ENCODE measurements at regions not wholly inside any gene's neighbourhood (a gene's known extent, or its start where the extent isn't known, plus 50 kb on each side); places are given as distances from the start of the nearest gene placed in this dataset.

DNA sequence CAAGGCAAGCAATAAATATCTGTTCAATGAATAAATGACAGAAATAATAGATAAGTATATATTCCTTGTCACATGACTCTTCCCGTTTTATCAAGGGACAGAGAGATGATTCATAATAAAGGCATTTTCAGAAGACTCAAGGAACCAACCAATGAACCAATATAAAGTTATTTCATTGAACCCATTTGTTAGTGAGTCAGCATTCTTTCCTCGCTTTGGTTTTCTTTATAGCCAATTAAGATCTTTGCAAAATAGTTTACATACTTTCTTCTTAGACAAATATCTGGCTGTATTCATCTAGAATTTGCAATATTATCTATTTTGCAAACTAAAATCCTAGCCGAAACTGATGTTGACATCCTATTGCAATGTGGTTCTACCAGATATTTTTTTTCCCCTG, 269.4 kb downstream of the IL15 start:
- no peaks in the 10 kb centered on the region for H3K36me3 ChIP-seq (replicated peaks in 1 of 2; ENCODE audit: control insufficient read depth in 1 of 2, insufficient read depth in 2 of 2, low read length in 2 of 2)
- no peak overlapping the region for H3K27ac ChIP-seq (ENCODE audit: extremely low read length, insufficient read depth, low read length)
- FAIRE-seq (no peak), ATAC-seq (no peak), DNase-seq (ENCODE audit: low spot score) (no peak)
- BruUV-seq (replicated peaks), result no TSS peak
- H3K79me2 ChIP-seq (ENCODE audit: insufficient read depth, low read length), result no peaks in the 10 kb centered on the region
- H3K27me3 ChIP-seq (ENCODE audit: control insufficient read depth in 1 of 2, insufficient read depth in 2 of 2, low read length in 2 of 2), result no peaks in the 10 kb centered on the region
- H2AFZ ChIP-seq (ENCODE audit: low read length), result no peak overlapping the region
- no peak overlapping the region for H3K9ac ChIP-seq (ENCODE audit: insufficient read depth, low read depth, low read length)
- ChIA-PET POLR2A (no interaction called here), CTCF (ENCODE audit: low intra/inter-chr PET ratio, low total read pairs) (no interaction called here)
- H3K4me3 ChIP-seq (replicated peaks in 1 of 3; ENCODE audit: insufficient read depth in 1 of 3, low read depth in 2 of 3, low read length in 3 of 3), result no peak overlapping the region
- in situ Hi-C loops (cut with HindIII; ENCODE audit: extremely low pct_ligation_motif_present, low pct_unique_long_range_greater_than_20kb), result no loop called here
- whole genome bisulfite sequencing (ENCODE audit: low lambda C conversion rate), result 0% methylated on average over 3 of the region's 3 CpGs
- intact Hi-C loops (cut with micrococcal nuclease; ENCODE audit: unreplicated experiment), result no loop called here
- H3K4me2 ChIP-seq (ENCODE audit: low read depth, low read length), result no peak overlapping the region
- TF ChIP-seq ZNF337 (CRISPR knock-in tag; IDR thresholded peaks at IDR 0.05; ENCODE audit: borderline replicate concordance, low read depth), result no peak
- TF ChIP-seq ZFP37 (CRISPR knock-in tag; IDR thresholded peaks at IDR 0.05; ENCODE audit: borderline replicate concordance), result no peak
- TF ChIP-seq MAFK (conservative IDR thresholded peaks at IDR 0.05 in 1 of 2, IDR thresholded peaks at IDR 0.05 in 1 of 2; ENCODE audit: low read length in 2 of 2), result 0 out of 4 replicates have a peak, but pooled peaks of 1 of the 2 experiments have one; percentile 15
- no peaks in the 10 kb centered on the region for H3K4me1 ChIP-seq (ENCODE audit: insufficient read depth, low read length)
- no peaks in the 10 kb centered on the region for H3K9me3 ChIP-seq (ENCODE audit: low read length)
- no peaks in the 10 kb centered on the region for H4K20me1 ChIP-seq (ENCODE audit: insufficient read depth, low read length)

DNA sequence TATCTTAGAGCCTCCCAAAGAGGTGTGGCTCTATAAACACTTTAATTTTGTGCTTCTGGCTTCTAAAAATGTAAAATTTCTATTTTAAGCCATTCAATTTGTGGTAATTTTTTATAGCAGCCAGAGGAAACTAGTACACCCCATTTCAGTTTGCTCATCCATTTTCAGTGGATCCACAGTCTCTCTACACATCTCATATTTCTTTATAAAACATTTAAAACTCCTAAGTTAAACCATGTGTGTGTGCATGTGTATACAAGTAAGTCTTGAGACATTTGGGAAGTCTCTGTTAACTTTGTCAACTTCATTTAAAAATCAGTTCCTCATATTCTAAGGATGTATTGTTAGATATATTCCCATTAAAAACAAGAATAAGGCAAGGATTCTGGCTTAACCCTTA, 273.2 kb downstream of the IL15 start:
- intact Hi-C loops (cut with micrococcal nuclease; ENCODE audit: unreplicated experiment) (no loop called here), in situ Hi-C loops (cut with HindIII; ENCODE audit: extremely low pct_ligation_motif_present, low pct_unique_long_range_greater_than_20kb) (no loop called here)
- no peak overlapping the region for H3K9ac ChIP-seq (ENCODE audit: insufficient read depth, low read depth, low read length)
- no peak overlapping the region for H3K27ac ChIP-seq (ENCODE audit: extremely low read length, insufficient read depth, low read length)
- no TSS peak for BruUV-seq (replicated peaks)
- H4K20me1 ChIP-seq (ENCODE audit: insufficient read depth, low read length), result no peaks in the 10 kb centered on the region
- no peaks in the 10 kb centered on the region for H3K4me1 ChIP-seq (ENCODE audit: insufficient read depth, low read length)
- H3K9me3 ChIP-seq (ENCODE audit: low read length), result no peaks in the 10 kb centered on the region
- no peaks in the 10 kb centered on the region for H3K27me3 ChIP-seq (ENCODE audit: control insufficient read depth in 1 of 2, insufficient read depth in 2 of 2, low read length in 2 of 2)
- no peak overlapping the region for H3K4me3 ChIP-seq (replicated peaks in 1 of 3; ENCODE audit: insufficient read depth in 1 of 3, low read depth in 2 of 3, low read length in 3 of 3)
- no peak overlapping the region for H3K4me2 ChIP-seq (ENCODE audit: low read depth, low read length)
- no peaks in the 10 kb centered on the region for H3K36me3 ChIP-seq (replicated peaks in 1 of 2; ENCODE audit: control insufficient read depth in 1 of 2, insufficient read depth in 2 of 2, low read length in 2 of 2)
- no peak for ATAC-seq
- ChIA-PET POLR2A (no interaction called here), CTCF (ENCODE audit: low intra/inter-chr PET ratio, low total read pairs) (no interaction called here)
- H3K79me2 ChIP-seq (ENCODE audit: insufficient read depth, low read length), result no peaks in the 10 kb centered on the region
- FAIRE-seq, result no peak
- no peak for DNase-seq (ENCODE audit: low spot score)
- H2AFZ ChIP-seq (ENCODE audit: low read length), result no peak overlapping the region
- TF ChIP-seq, protein P1, sequence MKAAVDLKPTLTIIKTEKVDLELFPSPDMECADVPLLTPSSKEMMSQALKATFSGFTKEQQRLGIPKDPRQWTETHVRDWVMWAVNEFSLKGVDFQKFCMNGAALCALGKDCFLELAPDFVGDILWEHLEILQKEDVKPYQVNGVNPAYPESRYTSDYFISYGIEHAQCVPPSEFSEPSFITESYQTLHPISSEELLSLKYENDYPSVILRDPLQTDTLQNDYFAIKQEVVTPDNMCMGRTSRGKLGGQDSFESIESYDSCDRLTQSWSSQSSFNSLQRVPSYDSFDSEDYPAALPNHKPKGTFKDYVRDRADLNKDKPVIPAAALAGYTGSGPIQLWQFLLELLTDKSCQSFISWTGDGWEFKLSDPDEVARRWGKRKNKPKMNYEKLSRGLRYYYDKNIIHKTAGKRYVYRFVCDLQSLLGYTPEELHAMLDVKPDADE (CRISPR knock-in tag; IDR thresholded peaks at IDR 0.05), result no peak
- TF ChIP-seq PHF5A (CRISPR knock-in tag; IDR thresholded peaks at IDR 0.05; ENCODE audit: low read depth, unreplicated experiment) (no peak), ZNF788 (CRISPR knock-in tag; IDR thresholded peaks at IDR 0.05; ENCODE audit: borderline replicate concordance) (no peak), HDAC2 (CRISPR knock-in tag; IDR thresholded peaks at IDR 0.05) (no peak), SRSF9 (IDR thresholded peaks at IDR 0.05; ENCODE audit: borderline replicate concordance, insufficient read depth, low read depth, low read length, poor library complexity, severe bottlenecking) (no peak), ZNF354B (CRISPR knock-in tag; IDR thresholded peaks at IDR 0.05) (no peak), SALL1 (CRISPR knock-in tag; IDR thresholded peaks at IDR 0.05) (no peak), ZNF251 (CRISPR knock-in tag; IDR thresholded peaks at IDR 0.05) (no peak), NCOR1 (IDR thresholded peaks at IDR 0.05; ENCODE audit: borderline replicate concordance, low read length) (no peak), ZBTB38 (CRISPR knock-in tag; IDR thresholded peaks at IDR 0.05) (no peak), ZNF224 (CRISPR knock-in tag; IDR thresholded peaks at IDR 0.05) (no peak), FOXO1 (CRISPR knock-in tag; IDR thresholded peaks at IDR 0.05) (no peak)
- TF ChIP-seq, protein P2, sequence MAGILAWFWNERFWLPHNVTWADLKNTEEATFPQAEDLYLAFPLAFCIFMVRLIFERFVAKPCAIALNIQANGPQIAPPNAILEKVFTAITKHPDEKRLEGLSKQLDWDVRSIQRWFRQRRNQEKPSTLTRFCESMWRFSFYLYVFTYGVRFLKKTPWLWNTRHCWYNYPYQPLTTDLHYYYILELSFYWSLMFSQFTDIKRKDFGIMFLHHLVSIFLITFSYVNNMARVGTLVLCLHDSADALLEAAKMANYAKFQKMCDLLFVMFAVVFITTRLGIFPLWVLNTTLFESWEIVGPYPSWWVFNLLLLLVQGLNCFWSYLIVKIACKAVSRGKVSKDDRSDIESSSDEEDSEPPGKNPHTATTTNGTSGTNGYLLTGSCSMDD (CRISPR knock-in tag; IDR thresholded peaks at IDR 0.05), result no peak
- TF ChIP-seq, protein P3, sequence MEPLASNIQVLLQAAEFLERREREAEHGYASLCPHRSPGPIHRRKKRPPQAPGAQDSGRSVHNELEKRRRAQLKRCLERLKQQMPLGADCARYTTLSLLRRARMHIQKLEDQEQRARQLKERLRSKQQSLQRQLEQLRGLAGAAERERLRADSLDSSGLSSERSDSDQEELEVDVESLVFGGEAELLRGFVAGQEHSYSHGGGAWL (CRISPR knock-in tag; IDR thresholded peaks at IDR 0.05), result no peak
- TF ChIP-seq, protein P4, sequence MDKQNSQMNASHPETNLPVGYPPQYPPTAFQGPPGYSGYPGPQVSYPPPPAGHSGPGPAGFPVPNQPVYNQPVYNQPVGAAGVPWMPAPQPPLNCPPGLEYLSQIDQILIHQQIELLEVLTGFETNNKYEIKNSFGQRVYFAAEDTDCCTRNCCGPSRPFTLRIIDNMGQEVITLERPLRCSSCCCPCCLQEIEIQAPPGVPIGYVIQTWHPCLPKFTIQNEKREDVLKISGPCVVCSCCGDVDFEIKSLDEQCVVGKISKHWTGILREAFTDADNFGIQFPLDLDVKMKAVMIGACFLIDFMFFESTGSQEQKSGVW (CRISPR knock-in tag; IDR thresholded peaks at IDR 0.05; ENCODE audit: borderline replicate concordance), result no peak
